ENCODE measurements at regions not wholly inside any gene's neighbourhood (a gene's known extent, or its start where the extent isn't known, plus 50 kb on each side); places are given as distances from the start of the nearest gene placed in this dataset.
A peak's percentile ranks its signal among the peaks of the same experiment; 100 is the strongest.

DNA sequence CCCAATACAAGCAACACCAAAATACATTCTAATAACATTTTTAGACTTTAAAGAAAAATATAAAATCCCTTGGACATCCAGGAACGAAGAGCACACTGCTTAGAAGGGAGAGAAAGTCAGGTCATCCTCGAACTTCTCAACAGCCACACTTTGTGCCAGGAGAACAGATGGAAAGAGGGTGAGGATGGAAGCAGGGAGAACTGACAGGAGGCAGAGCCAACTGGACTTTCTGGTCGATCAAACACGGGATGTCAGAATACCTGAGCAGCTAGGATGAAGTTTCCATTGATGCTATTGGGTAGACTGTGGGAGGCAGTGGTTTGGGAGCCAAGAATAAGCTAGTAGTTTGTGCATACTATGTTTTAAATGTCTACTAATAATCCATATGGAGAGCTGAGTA is 111.4 kb downstream of the TOMM20 start:
- no peak for DNase-seq
- Histone ChIP-seq H3K4me3 (ENCODE audit: low read depth, low read length) (no peak overlapping the region), H3K27me3 (replicated peaks) (no peaks in the 10 kb centered on the region), H3K27ac (peak overlapping the region; percentile 90), H3K36me3 (replicated peaks) (no peaks in the 10 kb centered on the region)
- TF ChIP-seq, protein P1, sequence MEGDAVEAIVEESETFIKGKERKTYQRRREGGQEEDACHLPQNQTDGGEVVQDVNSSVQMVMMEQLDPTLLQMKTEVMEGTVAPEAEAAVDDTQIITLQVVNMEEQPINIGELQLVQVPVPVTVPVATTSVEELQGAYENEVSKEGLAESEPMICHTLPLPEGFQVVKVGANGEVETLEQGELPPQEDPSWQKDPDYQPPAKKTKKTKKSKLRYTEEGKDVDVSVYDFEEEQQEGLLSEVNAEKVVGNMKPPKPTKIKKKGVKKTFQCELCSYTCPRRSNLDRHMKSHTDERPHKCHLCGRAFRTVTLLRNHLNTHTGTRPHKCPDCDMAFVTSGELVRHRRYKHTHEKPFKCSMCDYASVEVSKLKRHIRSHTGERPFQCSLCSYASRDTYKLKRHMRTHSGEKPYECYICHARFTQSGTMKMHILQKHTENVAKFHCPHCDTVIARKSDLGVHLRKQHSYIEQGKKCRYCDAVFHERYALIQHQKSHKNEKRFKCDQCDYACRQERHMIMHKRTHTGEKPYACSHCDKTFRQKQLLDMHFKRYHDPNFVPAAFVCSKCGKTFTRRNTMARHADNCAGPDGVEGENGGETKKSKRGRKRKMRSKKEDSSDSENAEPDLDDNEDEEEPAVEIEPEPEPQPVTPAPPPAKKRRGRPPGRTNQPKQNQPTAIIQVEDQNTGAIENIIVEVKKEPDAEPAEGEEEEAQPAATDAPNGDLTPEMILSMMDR (IDR thresholded peaks at IDR 0.05; ENCODE audit: low read depth, low read length, missing control alignments), result no peak
- in situ Hi-C loops (cut with HindIII; ENCODE audit: low pct_ligation_motif_present, low sequenced_read_pairs), result no loop called here

DNA sequence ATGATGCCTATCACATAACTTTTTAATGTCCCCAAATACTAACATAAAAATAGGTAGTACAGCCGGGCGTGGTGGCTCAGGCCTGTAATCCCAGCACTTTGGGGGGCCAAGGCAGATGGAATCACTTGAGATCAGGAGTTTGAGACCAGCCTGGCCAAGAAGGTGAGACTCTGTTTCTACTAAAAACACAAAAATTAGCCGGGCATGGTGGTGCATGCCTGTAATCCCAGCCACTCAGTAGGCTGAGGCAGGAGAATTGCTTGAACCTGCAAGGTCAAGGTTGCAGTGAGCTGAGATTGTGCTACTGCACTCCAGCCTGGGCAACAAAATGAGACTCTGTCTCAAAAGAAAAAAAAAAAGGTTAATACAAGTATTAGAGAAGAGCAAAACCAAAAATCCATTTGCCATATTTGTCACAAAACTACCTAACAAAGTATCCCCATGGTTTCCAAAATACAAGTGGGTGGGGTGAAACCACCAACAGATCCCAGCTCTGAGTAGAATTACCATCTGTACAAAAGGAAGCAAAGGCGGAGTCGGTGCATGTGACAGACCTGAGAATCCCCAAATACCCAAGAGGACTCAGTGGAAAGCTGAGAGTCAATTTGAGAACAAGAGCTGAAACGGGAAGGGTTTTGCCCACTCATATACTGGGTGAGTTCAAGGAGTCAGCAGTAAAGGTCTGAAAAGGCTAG is 113.2 kb downstream of the TOMM20 start:
- TF ChIP-seq, protein P1 (IDR thresholded peaks at IDR 0.05; ENCODE audit: low read depth, low read length, missing control alignments), result no peak
- in situ Hi-C loops (cut with HindIII; ENCODE audit: low pct_ligation_motif_present, low sequenced_read_pairs), result no loop called here
- Histone ChIP-seq H3K36me3 (replicated peaks) (no peaks in the 10 kb centered on the region), H3K4me3 (ENCODE audit: low read depth, low read length) (no peak overlapping the region), H3K27me3 (replicated peaks) (no peaks in the 10 kb centered on the region), H3K27ac (no peak overlapping the region)
- DNase-seq, result no peak

DNA sequence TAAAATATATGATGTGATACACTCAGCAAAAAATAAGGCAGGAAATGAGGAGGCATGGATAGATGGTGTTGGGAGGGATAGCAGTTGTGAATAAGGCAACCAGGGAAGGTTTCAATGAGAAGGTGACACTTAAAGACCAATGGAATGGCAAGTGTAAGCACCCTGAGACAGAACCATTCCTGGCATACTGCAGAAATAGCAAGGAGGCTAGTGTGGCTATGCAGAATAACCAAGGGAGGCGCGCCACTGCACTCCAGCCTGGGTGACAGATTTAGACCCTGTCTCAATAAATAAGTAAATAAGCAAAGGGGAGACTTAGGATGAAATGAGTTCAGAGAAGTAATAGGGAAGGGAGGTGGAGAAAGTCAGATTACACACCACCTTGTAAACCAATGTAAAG is 113.9 kb downstream of the TOMM20 start:
- DNase-seq, result no peak
- Histone ChIP-seq H3K4me3 (ENCODE audit: low read depth, low read length) (no peak overlapping the region), H3K27ac (no peak overlapping the region), H3K36me3 (replicated peaks) (no peaks in the 10 kb centered on the region), H3K27me3 (replicated peaks) (no peaks in the 10 kb centered on the region)
- TF ChIP-seq, protein P1 (IDR thresholded peaks at IDR 0.05; ENCODE audit: low read depth, low read length, missing control alignments), result no peak
- in situ Hi-C loops (cut with HindIII; ENCODE audit: low pct_ligation_motif_present, low sequenced_read_pairs), result no loop called here

DNA sequence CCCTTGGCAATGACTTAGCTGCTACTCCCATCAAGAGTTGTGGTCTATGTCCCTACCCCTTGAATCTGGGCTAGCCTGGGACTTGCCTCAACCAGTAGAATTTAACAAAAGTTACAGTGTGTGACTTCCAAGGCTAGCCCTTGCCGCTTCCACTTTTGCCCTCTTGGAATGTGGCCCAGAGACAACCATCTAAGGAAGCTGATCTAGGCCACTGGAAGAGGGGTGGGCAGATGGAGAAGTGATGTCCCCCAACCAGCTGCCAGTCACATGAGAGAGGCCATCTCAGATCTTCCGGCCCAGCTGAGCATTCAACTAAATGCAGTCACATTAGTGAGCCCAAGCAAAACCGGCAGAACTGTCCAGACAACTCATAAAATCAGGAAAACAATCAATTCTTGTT is 115.1 kb downstream of the TOMM20 start:
- no peak overlapping the region for H3K4me3 ChIP-seq (ENCODE audit: low read depth, low read length)
- H3K36me3 ChIP-seq (replicated peaks), result no peaks in the 10 kb centered on the region
- H3K27ac ChIP-seq, result no peak overlapping the region
- no peak for DNase-seq
- in situ Hi-C loops (cut with HindIII; ENCODE audit: low pct_ligation_motif_present, low sequenced_read_pairs), result no loop called here
- no peaks in the 10 kb centered on the region for H3K27me3 ChIP-seq (replicated peaks)
- TF ChIP-seq, protein P1 (IDR thresholded peaks at IDR 0.05; ENCODE audit: low read depth, low read length, missing control alignments), result no peak

DNA sequence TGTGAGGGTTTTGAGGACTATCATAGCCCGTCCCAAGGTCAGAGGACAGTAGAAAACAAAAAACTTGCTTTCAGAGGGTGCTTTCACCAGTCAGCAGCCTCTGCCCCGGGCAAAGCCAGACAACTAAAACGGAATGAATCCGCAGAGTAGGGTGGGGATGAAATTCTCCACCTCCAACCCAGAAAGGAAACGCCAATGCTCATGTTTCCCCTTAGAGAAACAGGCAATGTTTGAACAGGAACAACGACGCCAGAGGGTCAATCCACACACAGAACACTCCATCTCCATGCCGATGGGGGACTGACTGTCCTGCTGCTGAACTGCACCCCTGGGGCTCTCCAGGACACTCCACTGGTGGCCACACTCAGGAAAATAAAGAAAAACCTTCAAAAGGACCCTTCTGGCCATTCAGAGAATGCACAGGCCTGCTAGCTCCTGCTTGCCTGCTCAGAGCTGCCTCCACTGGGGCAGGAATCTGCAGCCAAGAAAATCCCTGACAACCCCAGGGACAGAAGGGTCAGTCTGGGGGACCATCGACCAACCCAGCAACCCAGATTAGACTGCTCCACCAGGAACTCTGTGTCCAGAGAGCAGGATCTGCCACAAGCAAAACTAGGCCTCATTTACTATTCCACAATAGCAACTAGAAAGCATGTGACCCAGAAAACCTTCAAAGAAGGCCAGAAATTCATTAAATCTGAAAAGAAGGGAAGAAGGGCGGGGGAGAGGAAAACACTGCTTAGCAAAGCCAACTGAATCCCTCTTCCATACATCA is 116.0 kb downstream of the TOMM20 start:
- Histone ChIP-seq H3K36me3 (replicated peaks) (no peaks in the 10 kb centered on the region), H3K27me3 (replicated peaks) (no peaks in the 10 kb centered on the region), H3K27ac (peak overlapping the region; percentile 88), H3K4me3 (ENCODE audit: low read depth, low read length) (no peak overlapping the region)
- DNase-seq, result no peak
- in situ Hi-C loops (cut with HindIII; ENCODE audit: low pct_ligation_motif_present, low sequenced_read_pairs), result no loop called here
- TF ChIP-seq, protein P1 (IDR thresholded peaks at IDR 0.05; ENCODE audit: low read depth, low read length, missing control alignments), result no peak

Data from brain microvascular endothelial cell (primary cell).